HG02970 (cell line): ENCODE measurements at regions not wholly inside any gene's neighbourhood (a gene's known extent, or its start where the extent isn't known, plus 50 kb on each side); places are given as distances from the start of the nearest gene placed in this dataset.

Experiments used
- ATAC-seq: cut with Tn5 transposase; IDR thresholded peaks from one replicate; pipeline ENCODE4 v1.9.1; 2021; ENCODE audit warnings: mild to moderate bottlenecking, moderate library complexity, moderate number of reproducible peaks; ENCODE audit not compliant: unreplicated experiment, low FRiP score

DNA sequence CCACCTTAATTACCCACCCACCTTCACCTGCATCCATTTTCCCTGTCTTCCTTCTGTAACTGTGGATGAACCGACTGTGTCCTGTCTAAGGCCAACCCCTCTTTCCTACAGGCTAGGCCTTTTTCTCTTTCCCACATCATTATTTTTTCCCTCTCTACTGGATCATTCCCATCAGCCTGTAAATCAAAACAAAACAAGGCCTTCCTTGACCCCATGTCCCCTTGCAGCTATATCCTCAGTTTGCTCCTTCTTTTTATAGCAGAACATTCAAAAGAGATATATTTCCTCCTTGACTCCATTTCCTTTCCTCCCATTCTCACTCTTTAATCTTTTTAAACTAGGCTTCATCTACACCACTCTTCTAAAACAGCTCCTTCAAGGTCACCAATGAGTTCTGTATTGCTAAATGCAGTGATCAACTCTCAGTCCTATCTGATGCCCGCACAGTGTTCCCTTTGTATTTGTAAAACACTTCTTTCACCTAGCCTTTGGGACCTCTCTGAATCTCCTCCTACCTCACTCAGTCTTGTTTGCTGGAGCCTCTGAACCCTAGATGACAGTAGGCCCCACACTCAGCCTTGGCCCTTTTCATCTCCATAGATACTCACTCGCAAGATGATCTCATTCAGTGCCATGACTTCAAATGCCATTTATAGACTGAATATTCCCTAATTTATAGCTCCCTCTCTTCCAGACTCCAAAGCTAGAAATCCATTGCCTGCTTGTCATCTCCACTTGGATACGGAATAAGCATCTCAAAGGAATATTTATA is 55.7 kb downstream of the CXCR4 start:
- no peak for ATAC-seq

DNA sequence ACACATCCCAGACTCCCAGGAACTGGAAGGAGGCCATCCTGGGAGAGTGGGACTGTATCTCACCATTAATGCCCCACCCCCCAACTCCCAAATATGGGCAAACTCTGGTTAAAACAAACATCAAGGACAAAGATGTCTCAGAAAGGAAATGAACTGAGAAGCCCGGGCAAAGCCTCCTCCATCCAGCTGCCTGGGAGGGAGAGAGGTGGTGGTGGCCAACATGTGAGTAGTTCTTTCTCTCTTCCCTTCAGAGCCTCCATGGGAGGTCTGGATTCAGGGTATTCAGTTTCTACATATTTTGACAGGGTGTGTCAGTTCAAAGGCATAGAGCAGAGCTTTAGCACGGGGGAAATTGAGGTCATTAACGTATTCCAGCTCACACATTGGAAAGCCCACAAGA is 57.5 kb downstream of the CXCR4 start:
- no peak for ATAC-seq

DNA sequence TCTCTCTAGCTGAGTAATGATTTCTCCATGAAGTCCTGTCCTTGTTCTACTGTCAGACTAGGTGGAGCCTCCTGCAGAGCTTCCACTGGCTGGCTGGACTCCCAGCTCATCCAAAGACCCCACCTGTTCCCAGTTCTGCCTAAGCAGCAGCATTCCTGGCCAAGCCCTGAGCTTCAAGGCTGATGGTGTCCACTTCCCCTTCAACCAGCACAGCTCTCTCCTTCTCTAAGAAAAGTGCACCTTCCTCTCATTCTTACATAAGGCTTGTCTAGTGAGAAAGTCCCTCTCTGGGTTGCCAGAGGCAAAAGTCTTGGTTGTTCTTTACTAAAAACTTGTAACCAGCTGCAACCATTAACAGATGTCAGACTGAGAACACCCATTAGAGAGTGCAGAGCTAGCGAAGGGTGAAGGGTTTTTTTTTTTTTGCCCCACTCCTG is 58.9 kb downstream of the CXCR4 start:
- ATAC-seq = no peak

DNA sequence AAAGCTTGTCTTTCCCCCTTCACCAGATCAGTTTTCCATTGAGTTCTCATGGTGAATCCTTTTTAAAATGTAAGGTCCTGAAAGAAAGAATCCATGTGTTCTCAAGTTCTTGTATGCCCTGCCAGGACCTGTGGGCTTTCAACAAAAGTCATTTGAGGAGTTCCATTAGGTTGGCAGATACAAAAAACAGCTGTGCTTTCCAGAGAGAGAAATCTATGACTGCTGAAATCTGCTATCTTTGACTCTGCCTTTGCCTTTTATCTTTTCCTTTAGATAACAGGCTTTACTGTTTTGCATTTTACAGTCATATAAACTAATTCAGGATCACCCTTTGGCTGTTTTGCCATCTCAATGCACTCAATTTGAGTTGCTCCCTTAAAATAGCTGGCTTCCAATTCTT is 59.7 kb downstream of the CXCR4 start:
- no peak for ATAC-seq

DNA sequence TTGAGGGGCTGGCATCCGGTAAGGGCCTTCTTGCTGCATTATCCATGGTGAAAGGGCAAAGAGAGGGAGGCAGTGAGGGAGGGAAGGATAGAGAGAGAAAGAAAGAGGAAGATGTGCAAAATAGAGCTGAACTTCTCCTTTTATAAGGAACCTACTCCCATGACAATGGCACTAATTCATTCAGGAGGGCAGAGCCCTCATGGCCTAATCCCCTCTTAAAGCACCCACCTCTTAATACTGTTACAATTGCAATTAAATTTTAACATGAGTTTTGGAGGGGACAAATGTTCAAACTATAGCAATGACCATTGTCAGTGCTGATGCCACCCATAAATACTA is 60.2 kb downstream of the CXCR4 start:
- no peak for ATAC-seq

DNA sequence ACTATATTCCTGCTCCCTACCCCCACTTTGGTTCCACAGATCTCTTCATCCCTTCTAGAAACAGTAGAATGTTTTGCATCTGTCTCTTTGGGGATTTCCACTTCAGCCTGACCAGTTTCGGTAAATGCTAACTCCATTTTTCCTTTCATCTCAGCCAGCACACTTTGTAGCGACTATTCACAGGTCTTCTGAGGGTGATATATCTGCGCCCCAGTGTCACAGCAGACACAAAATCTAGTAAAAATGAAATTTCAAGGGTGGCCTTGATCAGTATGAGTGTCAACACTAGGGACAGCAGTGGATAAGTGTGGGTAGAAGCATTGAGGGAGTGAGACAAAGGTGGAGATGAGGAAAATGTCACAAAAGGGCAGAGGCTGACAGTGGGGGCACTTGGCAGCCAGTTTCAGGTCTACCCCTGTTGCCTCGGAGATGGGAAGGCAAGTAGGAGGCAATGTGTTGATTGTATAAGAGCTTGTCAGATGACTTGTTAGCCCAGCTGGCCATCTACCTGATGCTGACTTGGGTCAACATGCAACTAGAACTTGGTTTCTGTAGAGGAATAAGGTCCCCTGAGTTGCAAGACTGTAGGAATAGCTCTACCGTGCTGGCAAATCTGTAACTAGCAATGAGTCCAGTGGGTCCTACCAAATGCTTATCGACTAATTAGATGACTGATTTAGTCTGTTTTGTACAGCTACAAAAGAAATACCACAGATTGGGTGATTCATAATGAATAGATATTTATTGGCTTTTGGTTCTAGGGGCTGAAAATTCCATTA is 60.7 kb downstream of the CXCR4 start:
- peak; percentile 32 for ATAC-seq

DNA sequence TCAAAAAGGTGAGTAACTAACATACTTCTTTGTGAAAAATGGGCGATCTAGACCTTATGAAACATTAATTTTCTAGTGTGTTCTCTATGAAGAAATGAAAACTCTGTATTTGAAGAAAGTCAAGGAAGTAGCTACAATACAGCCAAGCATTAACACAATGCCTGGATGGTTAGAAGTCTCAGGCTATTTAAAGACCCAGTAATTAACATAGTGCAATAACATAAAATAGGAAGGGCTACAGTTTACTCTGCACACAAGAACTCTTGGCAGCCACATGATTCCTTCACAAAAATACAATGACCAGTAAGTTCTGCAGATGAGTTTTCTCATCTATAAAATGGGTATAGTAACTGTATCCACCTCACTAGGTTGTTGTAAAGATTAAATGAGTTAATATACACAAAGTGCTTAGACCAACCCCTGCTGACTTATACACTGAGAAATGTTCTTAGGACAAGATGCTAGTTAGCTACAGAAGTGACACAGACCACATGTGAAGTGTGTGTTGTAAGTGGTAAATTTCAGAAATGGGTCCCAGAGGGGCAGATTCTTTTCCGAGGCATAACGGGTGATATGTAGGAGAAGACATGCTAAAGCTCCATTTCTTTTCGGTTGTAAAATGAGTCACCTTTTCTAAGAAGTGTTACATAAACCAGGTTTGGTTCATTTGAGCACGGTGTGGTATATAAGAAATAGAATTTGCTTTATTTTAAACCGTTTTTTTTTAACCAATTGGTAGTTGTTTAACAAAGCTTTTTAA is 61.8 kb downstream of the CXCR4 start:
- no peak for ATAC-seq

DNA sequence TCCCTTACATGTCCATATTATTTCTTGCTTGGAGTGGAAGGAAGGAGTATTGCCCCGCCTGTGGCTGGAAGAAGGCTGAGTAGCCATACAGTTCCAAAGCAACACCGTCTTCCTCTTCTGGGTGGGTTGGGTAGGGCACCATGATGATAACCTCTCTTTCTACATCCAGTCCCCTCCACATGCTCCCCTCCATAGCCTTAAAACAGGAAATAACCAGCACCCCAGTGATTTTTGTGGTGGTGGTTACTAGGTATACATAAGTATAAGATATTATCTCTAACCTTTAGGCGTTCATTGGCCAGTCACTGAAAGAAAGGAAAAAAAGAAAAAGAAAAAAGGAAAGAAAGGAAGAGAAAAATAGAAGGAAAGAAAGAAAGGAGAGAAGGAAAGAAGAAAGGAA is 63.1 kb downstream of the CXCR4 start:
- ATAC-seq = no peak

DNA sequence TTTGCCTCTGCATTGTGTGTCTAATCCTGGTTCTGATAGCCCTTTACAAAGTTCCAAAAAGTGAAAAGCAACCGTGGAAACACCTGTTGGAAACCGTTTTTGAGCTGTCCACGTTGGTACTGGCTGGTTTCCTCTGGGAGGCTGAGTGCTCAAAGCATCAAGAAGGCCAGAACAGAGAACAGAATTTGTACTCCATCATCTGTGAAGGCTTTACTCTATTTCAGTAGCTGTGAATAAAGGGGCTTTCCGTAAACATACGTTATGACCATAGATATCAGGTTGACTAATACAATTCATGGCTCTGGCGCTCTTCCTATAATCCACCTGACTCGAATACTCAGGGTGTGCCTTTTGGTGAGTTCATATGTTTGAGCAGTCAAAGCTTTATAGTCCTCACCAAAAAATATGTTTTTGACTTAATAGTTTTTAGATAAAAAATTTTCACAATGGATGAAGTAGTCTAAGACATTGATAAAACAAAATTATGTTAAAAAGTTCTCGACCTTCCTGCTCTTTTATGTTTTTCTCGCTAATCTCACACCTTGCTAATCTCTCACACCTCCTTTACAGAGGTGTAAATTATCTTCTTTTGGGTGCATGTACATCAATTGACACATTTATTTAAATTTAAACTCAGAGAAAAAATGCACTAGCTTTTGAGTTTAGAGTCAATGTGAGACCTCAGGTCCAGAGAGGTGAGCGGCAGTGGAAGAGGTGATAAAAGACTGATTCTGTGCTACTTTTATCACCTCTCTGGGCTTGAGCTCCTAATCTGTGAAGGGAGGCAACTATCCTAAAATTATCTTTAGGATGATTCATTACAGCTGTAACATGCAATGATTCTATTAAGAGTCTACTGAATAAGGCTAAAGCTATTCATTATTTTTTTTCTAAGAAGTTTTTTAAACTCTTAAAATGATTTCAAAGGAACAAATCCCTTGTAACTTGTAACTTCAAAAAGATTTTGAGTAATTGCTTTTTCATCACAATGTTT is 65.3 kb downstream of the CXCR4 start:
- ATAC-seq = no peak

DNA sequence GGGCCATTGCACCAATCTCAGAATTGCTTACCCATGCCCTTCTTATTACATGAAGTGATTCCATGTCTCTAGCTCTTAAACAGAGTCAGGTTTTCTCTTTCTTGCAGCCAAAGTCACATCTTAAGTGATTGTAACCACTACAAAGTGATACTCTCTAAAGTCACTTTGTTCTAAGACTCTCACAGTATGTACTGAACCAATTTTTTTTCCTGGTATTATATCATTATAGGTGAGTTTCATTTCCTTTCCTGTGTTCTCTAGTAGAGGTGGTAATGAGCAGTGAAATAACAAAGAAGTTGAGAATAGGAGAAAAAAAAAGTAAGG is 66.3 kb upstream of the DARS1 start:
- ATAC-seq = no peak

DNA sequence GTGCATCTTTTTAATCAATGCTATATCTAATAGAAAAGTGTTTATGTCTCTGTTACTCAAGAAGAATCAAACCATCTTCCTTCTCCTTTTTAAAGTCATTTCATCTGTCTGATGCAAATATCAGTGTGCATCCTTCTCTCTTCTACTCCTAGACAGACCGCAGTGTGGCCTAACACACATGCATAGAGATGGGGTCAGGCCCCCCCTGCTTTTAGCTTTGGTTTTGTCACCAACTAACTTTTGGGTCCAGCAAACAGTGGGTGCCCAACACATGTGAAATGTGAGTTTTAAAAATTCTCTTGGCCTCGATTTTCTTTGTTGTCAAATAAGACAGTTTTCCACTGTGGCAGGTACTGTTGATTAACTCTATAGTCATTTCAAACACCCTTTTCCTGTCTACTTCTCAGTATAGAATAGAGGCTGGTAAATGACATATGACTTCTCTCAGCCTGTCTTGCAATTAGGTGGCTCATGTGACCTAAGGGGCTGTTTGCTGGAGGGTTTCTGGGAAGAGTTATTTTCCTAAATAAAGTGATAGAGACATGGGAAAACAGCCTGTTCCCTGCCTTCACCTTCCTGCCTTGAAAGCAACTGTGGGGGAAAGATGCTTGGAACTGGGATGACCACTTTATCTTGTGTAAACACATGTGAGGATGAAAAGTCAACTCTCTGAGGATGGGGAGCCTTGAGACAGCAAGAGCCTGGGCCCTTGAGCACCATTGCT is 65.7 kb upstream of the DARS1 start:
- peak; percentile 37 for ATAC-seq

DNA sequence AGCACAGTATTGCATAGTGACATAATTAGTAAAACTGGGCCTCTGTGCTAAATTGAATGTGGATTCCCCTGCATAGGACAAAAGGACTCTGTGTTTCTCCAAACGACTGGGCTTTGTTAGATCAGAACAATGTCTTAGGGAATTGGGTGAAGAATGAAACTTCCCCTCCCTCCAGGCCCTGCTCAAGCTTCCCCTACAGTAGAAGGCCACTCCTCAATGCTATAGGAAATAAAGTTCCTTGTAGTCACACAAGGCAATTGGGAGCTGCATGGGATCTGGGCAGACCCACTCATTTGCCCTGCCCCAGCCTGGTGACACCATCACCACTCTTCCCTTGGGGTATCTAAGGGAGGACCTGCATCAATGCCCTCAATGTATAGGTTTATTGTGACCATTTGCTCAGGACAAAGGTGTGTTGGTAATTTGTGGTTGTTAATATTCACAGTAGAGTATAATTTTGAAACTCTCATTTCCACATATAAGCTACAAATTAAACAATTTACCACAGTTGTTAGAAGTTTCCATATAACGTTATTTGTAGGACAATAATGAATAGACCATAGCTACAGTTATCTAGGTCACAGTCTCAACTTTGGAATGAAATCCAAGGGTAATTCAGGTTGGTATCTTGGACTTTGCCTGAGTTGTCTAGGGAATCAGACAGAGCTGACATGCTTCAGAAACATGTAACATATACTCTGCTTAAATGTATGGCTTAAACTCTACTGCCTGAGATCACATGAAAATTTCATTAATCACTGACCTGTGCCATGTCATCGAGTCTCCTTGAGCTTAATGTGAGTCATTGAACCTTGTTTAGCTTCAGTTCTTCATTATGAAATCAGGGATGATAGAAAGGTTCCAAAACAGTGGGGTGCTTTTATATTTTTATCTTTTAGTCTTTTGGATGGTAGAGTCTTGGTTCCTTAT is 64.8 kb upstream of the DARS1 start:
- no peak for ATAC-seq

DNA sequence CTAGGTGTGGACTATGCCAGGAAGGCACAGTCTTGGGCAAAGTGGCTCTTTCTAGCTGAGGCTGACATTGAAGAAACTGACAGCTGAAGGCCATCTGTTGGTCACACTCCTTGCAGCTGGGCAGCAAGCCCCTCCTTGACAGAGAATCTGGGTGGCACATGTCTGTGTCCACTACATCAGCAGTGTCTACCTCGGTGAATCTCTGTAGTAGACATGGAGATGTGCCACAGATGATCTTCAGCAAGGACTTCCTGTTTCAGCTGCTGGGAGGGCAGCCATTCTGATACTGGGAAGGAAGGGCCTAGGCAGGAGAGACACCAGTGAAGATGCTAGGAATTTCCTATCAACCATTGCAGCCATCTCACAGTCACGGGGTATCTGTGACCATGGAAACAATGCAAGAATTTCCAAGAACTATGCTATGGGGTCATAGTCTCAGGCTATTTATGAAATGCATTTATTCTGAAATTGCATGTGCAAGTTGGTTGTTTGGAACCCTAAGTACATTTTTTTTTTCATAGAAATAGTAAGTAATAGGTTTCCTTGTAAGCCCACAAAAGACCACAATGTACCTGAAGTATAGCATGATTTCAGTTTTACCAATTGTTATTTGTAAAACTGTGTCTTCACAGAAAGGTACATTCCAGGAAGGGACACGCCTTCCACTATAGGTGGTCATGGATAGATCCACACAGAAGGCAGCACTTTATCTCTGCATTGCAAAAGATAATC is 63.8 kb upstream of the DARS1 start:
- ATAC-seq = no peak

DNA sequence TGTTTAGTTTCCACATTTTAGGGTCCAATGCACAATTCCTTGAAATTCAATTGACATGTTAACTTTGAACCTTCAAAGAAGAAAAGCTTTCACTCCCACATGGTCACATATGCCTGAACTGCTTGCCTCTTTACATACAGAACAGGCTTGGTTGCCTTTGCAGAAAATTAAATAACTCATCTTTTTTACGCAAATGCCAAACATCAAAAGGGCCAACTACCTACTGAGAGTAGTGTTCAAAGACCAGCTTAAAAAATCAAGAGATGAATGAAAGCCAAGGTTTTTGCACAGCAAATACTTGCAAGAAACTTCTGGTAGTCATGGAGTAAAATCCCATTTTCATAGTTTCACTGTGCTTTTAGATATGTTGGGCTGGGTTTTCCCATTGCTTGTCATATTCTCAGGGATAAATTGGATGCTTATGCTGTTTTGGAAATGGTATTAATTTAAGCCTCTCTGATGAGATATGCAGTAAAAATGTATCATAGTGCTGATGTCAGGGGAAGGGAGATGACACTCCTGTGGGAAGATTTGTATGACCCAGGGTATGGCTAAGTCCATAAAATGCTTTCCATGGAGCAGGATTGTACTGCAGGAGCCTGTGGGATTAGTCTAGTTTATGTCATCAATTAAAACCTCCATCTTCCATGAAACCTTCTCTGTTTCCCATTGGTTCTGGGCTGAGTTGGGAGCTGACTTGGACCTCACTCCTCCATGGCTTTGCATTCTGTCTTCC is 60.6 kb upstream of the DARS1 start:
- no peak for ATAC-seq

DNA sequence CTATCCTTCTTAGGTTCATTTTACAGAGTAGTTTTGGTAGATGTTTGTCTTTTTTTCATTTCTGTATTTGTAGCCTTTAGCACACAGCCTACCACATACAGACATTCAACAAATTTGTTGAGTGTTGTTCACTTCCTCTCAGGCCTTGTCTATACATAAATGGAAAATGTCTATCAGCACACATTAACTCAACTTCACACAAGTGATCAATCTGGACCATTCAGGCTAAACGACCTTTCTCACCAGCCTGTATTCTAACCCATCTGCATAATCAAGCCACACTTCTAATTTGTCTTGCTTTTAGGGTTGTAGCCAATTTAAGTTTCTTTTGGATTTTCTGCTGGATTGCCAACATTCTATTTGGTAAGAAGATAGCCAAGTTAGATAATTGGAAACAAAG is 59.9 kb upstream of the DARS1 start:
- no peak for ATAC-seq
